HEK293 (cell line): ENCODE measurements at regions not wholly inside any gene's neighbourhood (a gene's known extent, or its start where the extent isn't known, plus 50 kb on each side); places are given as distances from the start of the nearest gene placed in this dataset.

Experiments
- CTCF ChIA-PET: fragments of 350-600 bp; formaldehyde crosslinking; extraction: SDS; loops from one replicate; lab custom pipeline; 2021; ENCODE audit warnings: antibody characterized with exemption; lab: Yijun Ruan, JAX
- POLR2A ChIA-PET: fragments of 300-600 bp; formaldehyde crosslinking; extraction: SDS; loops from one replicate; lab custom pipeline; 2020; ENCODE audit warnings: antibody characterized with exemption, inconsistent platforms; lab: Yijun Ruan, JAX
- H3K27ac ChIP-seq: fragments of 200-500 bp; sonication (Bioruptor generic); 2 replicates; pipeline ENCODE4 v1.5.1; 2014; ENCODE audit warnings: low read depth, low read length, control low read depth, inconsistent platforms; ENCODE audit errors: extremely low read depth
- H3K36me3 ChIP-seq, 2 experiments: fragments of 200-500 bp in 1 of 2; sonication (Bioruptor generic) in 1 of 2; 1 replicate in 1 of 2; 2 replicates in 1 of 2; pipeline ENCODE4 v1.5.1; 2014 to 2017; ENCODE audit warnings: inconsistent platforms in 2 of 2, low read length in 2 of 2; ENCODE audit not compliant: control insufficient read depth in 2 of 2, insufficient read depth in 1 of 2
- H3K4me1 ChIP-seq: fragments of 200-500 bp; sonication (Bioruptor generic); 2 replicates; pipeline ENCODE4 v1.5.1; 2014; ENCODE audit warnings: mild to moderate bottlenecking, low read length, inconsistent platforms; ENCODE audit not compliant: control insufficient read depth, insufficient read depth
- H3K4me3 ChIP-seq: 2 replicates; pipeline ENCODE4 v1.5.1; 2011; ENCODE audit warnings: low read depth, mild to moderate bottlenecking, control low read depth, low read length, moderate library complexity
- H3K9me3 ChIP-seq: fragments of 200-500 bp; sonication (Bioruptor generic); 2 replicates; pipeline ENCODE4 v1.5.1; 2014; ENCODE audit warnings: low read depth, low read length, inconsistent platforms; ENCODE audit not compliant: control insufficient read depth, insufficient read depth
- OVOL3 ChIP-seq: fragments of 450-650 bp; formaldehyde crosslinking; IDR thresholded peaks from 2 replicates; pipeline ENCODE4 v1.5.1; 2016; ENCODE audit warnings: missing biosample characterization, missing genetic modification characterization
- SETDB1 ChIP-seq: IDR thresholded peaks from one replicate; pipeline ENCODE4 v1.6.1; 2017; ENCODE audit warnings: mild to moderate bottlenecking, low read length, moderate library complexity, mixed read lengths; ENCODE audit not compliant: insufficient read length
- TRIM28 ChIP-seq: IDR thresholded peaks from 2 replicates; pipeline ENCODE4 v1.6.1; 2011; ENCODE audit warnings: low read length, control low read depth, borderline replicate concordance
- ZBTB21 ChIP-seq: fragments of 450-650 bp; formaldehyde crosslinking; IDR thresholded peaks from 2 replicates; pipeline ENCODE4 v1.5.1; 2017; ENCODE audit warnings: missing biosample characterization, missing genetic modification characterization
- ZBTB7A ChIP-seq: fragments of 450-650 bp; formaldehyde crosslinking; IDR thresholded peaks from 2 replicates; pipeline ENCODE4 v1.5.1; 2016; ENCODE audit warnings: low read depth, missing biosample characterization, missing genetic modification characterization
- ZNF114 ChIP-seq: fragments of 450-650 bp; formaldehyde crosslinking; IDR thresholded peaks from 2 replicates; pipeline ENCODE4 v1.5.0; 2017; ENCODE audit warnings: missing biosample characterization, missing genetic modification characterization
- ZNF138 ChIP-seq: fragments of 450-650 bp; formaldehyde crosslinking; IDR thresholded peaks from 2 replicates; pipeline ENCODE4 v1.5.1; 2016; ENCODE audit warnings: missing biosample characterization, missing genetic modification characterization, borderline replicate concordance
- ZNF214 ChIP-seq: fragments of 450-650 bp; formaldehyde crosslinking; IDR thresholded peaks from 2 replicates; pipeline ENCODE4 v1.5.1; 2017; ENCODE audit warnings: missing biosample characterization, mild to moderate bottlenecking, missing genetic modification characterization, borderline replicate concordance
- ZNF266 ChIP-seq: fragments of 450-650 bp; formaldehyde crosslinking; IDR thresholded peaks from 2 replicates; pipeline ENCODE4 v1.5.1; 2016; ENCODE audit warnings: missing biosample characterization, missing genetic modification characterization, low read depth
- ZNF302 ChIP-seq: fragments of 450-650 bp; formaldehyde crosslinking; IDR thresholded peaks from 2 replicates; pipeline ENCODE4 v1.5.1; 2016; ENCODE audit warnings: missing biosample characterization, missing genetic modification characterization, low read depth
- ZNF354C ChIP-seq: fragments of 450-650 bp; formaldehyde crosslinking; IDR thresholded peaks from 2 replicates; pipeline ENCODE4 v1.5.1; 2016; ENCODE audit warnings: missing biosample characterization, missing genetic modification characterization, low read depth, borderline replicate concordance
- ZNF548 ChIP-seq: fragments of 450-650 bp; formaldehyde crosslinking; IDR thresholded peaks from 2 replicates; pipeline ENCODE4 v1.5.1; 2016; ENCODE audit warnings: missing biosample characterization, missing genetic modification characterization
- ZNF830 ChIP-seq: fragments of 450-650 bp; IDR thresholded peaks from 2 replicates; pipeline ENCODE4 v1.5.0; 2018; ENCODE audit warnings: missing biosample characterization, missing genetic modification characterization, low read depth, mild to moderate bottlenecking, moderate library complexity
- TF ChIP-seq, protein P1 (sequence below): fragments of 450-650 bp; formaldehyde crosslinking; IDR thresholded peaks from 2 replicates; pipeline ENCODE4 v1.5.1; 2016; ENCODE audit warnings: missing biosample characterization, missing genetic modification characterization
- TF ChIP-seq, protein P2 (sequence below): fragments of 450-650 bp; formaldehyde crosslinking; IDR thresholded peaks from 2 replicates; pipeline ENCODE4 v1.5.0; 2017; ENCODE audit warnings: missing biosample characterization, missing genetic modification characterization, borderline replicate concordance
- TF ChIP-seq, protein P3 (sequence below): fragments of 450-650 bp; formaldehyde crosslinking; IDR thresholded peaks from 2 replicates; pipeline ENCODE4 v1.5.1; 2016; ENCODE audit warnings: missing biosample characterization, missing genetic modification characterization
- TF ChIP-seq, protein P4 (sequence below): fragments of 450-650 bp; formaldehyde crosslinking; IDR thresholded peaks from 2 replicates; pipeline ENCODE4 v1.5.1; 2016; ENCODE audit warnings: missing biosample characterization, missing genetic modification characterization
- TF ChIP-seq, protein P5 (sequence below): fragments of 450-650 bp; formaldehyde crosslinking; IDR thresholded peaks from 2 replicates; pipeline ENCODE4 v1.5.1; 2016; ENCODE audit warnings: missing biosample characterization, missing genetic modification characterization

DNA sequence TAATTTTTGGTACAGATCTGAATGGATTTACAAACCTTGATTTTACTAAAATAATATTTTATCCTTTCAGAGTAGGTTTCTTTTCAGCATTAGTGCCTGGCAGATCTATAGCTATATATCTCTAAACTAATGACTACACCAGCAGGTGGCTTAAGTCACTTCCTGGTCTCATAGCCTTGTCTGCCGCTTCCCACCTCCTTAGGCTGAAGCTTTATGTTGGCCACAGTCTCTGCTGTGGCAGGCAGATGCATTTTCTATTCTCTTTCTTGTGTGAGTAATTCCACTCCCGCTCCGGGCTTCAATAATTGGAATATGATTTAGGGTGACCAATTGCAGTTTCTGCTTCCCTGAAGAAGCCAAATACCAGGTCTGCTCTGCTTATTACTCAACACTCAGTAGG, 226.8 kb upstream of the HS3ST5 start (continued):
- TF ChIP-seq, protein P1, sequence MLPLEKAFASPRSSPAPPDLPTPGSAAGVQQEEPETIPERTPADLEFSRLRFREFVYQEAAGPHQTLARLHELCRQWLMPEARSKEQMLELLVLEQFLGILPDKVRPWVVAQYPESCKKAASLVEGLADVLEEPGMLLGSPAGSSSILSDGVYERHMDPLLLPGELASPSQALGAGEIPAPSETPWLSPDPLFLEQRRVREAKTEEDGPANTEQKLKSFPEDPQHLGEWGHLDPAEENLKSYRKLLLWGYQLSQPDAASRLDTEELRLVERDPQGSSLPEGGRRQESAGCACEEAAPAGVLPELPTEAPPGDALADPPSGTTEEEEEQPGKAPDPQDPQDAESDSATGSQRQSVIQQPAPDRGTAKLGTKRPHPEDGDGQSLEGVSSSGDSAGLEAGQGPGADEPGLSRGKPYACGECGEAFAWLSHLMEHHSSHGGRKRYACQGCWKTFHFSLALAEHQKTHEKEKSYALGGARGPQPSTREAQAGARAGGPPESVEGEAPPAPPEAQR (tag by site-specific recombination) = no peak
- no peak for TF ChIP-seq ZNF138 (tag by site-specific recombination)
- no peak for TF ChIP-seq OVOL3
- no peak for TF ChIP-seq ZNF354C (tag by site-specific recombination)

DNA sequence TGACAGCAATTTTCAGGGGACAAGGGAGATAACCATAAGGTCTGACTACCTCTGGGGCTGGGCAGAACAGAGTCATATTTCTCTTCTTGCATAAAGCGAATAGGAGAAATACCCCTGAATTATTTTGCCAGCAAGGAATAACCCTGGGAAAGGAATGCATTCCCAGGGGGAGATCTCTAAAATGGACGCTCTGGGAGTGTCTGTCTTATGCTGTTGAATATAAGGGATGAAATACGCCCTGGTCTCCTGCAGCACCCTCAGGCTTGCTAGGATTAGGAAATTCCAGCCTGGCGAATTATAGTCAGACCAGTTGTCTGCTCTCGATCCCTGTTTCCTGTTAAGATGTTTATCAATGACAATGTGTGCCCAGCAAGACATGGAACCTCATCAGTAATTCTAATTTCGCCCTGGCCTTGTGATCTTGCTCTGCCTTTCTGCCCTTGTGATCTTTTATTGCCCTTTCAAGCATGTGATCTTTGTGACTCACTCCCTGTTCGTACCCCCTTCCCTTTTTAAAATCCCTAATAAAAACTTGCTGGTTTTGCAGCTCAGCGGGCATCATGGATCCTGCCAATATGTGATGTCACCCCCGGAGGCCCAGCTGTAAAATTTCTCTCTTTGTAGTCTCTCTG, 221.6 kb upstream of the HS3ST5 start:
- no peaks in the 10 kb centered on the region for H3K4me1 ChIP-seq
- CTCF ChIA-PET = no interaction called here
- POLR2A ChIA-PET = no interaction called here
- no peak overlapping the region for H3K27ac ChIP-seq
- no peaks in the 10 kb centered on the region for H3K36me3 ChIP-seq
- TF ChIP-seq TRIM28 (peak; percentile 85), ZBTB7A (tag by site-specific recombination) (no peak), ZNF266 (no peak), ZBTB21 (tag by site-specific recombination) (peak; percentile 35; the same call in 1 of the 2 replicates), SETDB1 (peak; percentile 96), ZNF548 (tag by site-specific recombination) (no peak), ZNF214 (no peak), ZNF114 (tag by site-specific recombination) (no peak), ZNF302 (no peak), ZNF830 (tag by site-specific recombination) (no peak)
- TF ChIP-seq, protein P2, sequence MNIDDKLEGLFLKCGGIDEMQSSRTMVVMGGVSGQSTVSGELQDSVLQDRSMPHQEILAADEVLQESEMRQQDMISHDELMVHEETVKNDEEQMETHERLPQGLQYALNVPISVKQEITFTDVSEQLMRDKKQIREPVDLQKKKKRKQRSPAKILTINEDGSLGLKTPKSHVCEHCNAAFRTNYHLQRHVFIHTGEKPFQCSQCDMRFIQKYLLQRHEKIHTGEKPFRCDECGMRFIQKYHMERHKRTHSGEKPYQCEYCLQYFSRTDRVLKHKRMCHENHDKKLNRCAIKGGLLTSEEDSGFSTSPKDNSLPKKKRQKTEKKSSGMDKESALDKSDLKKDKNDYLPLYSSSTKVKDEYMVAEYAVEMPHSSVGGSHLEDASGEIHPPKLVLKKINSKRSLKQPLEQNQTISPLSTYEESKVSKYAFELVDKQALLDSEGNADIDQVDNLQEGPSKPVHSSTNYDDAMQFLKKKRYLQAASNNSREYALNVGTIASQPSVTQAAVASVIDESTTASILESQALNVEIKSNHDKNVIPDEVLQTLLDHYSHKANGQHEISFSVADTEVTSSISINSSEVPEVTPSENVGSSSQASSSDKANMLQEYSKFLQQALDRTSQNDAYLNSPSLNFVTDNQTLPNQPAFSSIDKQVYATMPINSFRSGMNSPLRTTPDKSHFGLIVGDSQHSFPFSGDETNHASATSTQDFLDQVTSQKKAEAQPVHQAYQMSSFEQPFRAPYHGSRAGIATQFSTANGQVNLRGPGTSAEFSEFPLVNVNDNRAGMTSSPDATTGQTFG (tag by site-specific recombination) = no peak
- TF ChIP-seq, protein P3, sequence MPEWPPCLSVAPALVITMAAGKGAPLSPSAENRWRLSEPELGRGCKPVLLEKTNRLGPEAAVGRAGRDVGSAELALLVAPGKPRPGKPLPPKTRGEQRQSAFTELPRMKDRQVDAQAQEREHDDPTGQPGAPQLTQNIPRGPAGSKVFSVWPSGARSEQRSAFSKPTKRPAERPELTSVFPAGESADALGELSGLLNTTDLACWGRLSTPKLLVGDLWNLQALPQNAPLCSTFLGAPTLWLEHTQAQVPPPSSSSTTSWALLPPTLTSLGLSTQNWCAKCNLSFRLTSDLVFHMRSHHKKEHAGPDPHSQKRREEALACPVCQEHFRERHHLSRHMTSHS = no peak
- TF ChIP-seq, protein P4, sequence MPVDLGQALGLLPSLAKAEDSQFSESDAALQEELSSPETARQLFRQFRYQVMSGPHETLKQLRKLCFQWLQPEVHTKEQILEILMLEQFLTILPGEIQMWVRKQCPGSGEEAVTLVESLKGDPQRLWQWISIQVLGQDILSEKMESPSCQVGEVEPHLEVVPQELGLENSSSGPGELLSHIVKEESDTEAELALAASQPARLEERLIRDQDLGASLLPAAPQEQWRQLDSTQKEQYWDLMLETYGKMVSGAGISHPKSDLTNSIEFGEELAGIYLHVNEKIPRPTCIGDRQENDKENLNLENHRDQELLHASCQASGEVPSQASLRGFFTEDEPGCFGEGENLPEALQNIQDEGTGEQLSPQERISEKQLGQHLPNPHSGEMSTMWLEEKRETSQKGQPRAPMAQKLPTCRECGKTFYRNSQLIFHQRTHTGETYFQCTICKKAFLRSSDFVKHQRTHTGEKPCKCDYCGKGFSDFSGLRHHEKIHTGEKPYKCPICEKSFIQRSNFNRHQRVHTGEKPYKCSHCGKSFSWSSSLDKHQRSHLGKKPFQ = no peak
- TF ChIP-seq, protein P5, sequence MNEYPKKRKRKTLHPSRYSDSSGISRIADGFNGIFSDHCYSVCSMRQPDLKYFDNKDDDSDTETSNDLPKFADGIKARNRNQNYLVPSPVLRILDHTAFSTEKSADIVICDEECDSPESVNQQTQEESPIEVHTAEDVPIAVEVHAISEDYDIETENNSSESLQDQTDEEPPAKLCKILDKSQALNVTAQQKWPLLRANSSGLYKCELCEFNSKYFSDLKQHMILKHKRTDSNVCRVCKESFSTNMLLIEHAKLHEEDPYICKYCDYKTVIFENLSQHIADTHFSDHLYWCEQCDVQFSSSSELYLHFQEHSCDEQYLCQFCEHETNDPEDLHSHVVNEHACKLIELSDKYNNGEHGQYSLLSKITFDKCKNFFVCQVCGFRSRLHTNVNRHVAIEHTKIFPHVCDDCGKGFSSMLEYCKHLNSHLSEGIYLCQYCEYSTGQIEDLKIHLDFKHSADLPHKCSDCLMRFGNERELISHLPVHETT (tag by site-specific recombination) = no peak
- TF ChIP-seq, all 188 proteins: peak for 3
- no peaks in the 10 kb centered on the region for H3K9me3 ChIP-seq
- H3K4me3 ChIP-seq = no peak overlapping the region
